HepG2 (cell line): ENCODE measurements at regions not wholly inside any gene's neighbourhood (a gene's known extent, or its start where the extent isn't known, plus 50 kb on each side); places are given as distances from the start of the nearest gene placed in this dataset.

Experiments used
- ATAC-seq: fragments of 200-7000 bp; cut with Tn5 transposase; 3 replicates; pipeline ENCODE4 v1.9.1; 2020; ENCODE audit warnings: mild to moderate bottlenecking, moderate library complexity
- BruUV-seq: library from RNA; stranded (reverse); fragments of 400-500 nt; replicated peaks from 2 replicates; lab custom pipeline; 2021; lab: Mats Ljungman, UMichigan
- CTCF ChIA-PET: fragments of 300-600 bp; formaldehyde crosslinking; extraction: SDS; loops from one replicate; lab custom pipeline; 2021; ENCODE audit warnings: low total read pairs, inconsistent platforms, low intra/inter-chr PET ratio; lab: Yijun Ruan, JAX
- POLR2A ChIA-PET: fragments of 350-600 bp; sonication (Branson Sonifier 250); formaldehyde crosslinking; loops from one replicate; lab custom pipeline; 2020; ENCODE audit warnings: antibody characterized with exemption, inconsistent platforms; lab: Yijun Ruan, JAX
- DNase-seq: peaks from one replicate; pipeline ENCODE4 v3.0.0-alpha.2; 2015; ENCODE audit warnings: low spot score
- FAIRE-seq: peaks from 3 replicates; lab custom pipeline; 2011; peaks lifted over from hg19 to GRCh38; lab: Jason Lieb, UNC
- H2AFZ ChIP-seq: one replicate; pipeline ENCODE4 v1.6.1; 2011; ENCODE audit warnings: low read length, inconsistent platforms
- H3K27ac ChIP-seq: fragments of 300-600 bp; 3 replicates; pipeline ENCODE4 v1.8.0; 2011; ENCODE audit warnings: mixed run types, mild to moderate bottlenecking, mixed read lengths, low read length, inconsistent platforms; ENCODE audit not compliant: insufficient read depth; ENCODE audit errors: extremely low read length
- H3K27me3 ChIP-seq, 2 experiments: fragments of 200-600 bp in 1 of 2; 2 replicates in 1 of 2; 3 replicates in 1 of 2; pipeline versions ENCODE4 v1.6.0 to v1.8.0; 2011; ENCODE audit warnings: low read length in 2 of 2, mild to moderate bottlenecking in 2 of 2, moderate library complexity in 2 of 2, inconsistent platforms in 1 of 2; ENCODE audit not compliant: insufficient read depth in 2 of 2, control insufficient read depth in 1 of 2
- H3K36me3 ChIP-seq, 2 experiments: fragments of 200-600 bp in 1 of 2; replicated peaks in 1 of 2; 2 replicates in 1 of 2; 3 replicates in 1 of 2; pipeline versions ENCODE4 v1.5.1 to v1.8.0; 2011; ENCODE audit warnings: low read length in 2 of 2, inconsistent platforms in 1 of 2; ENCODE audit not compliant: insufficient read depth in 2 of 2, control insufficient read depth in 1 of 2
- H3K4me1 ChIP-seq: 2 replicates; pipeline ENCODE4 v1.5.1; 2012; ENCODE audit warnings: low read length, inconsistent platforms; ENCODE audit not compliant: insufficient read depth
- H3K4me2 ChIP-seq: 2 replicates; pipeline ENCODE4 v1.6.0; 2011; ENCODE audit warnings: low read depth, low read length, inconsistent platforms
- H3K4me3 ChIP-seq, 3 experiments: fragments of 200-600 bp in 1 of 3; sonication (generic), shearing (Covaris generic) in 1 of 3; replicated peaks in 1 of 3; 2 replicates each; pipeline ENCODE4 v1.5.1; 2011 to 2016; ENCODE audit warnings: low read length in 3 of 3, inconsistent platforms in 2 of 3, low read depth in 2 of 3, mild to moderate bottlenecking in 2 of 3, control low read depth in 1 of 3, mixed read lengths in 1 of 3; ENCODE audit not compliant: insufficient read depth in 1 of 3
- H3K79me2 ChIP-seq: one replicate; pipeline ENCODE4 v1.6.1; 2011; ENCODE audit warnings: low read length, inconsistent platforms; ENCODE audit not compliant: insufficient read depth
- H3K9ac ChIP-seq: 2 replicates; pipeline ENCODE4 v1.6.0; 2011; ENCODE audit warnings: mild to moderate bottlenecking, low read depth, low read length, inconsistent platforms; ENCODE audit not compliant: insufficient read depth
- H3K9me3 ChIP-seq: 2 replicates; pipeline ENCODE4 v1.5.1; 2012; ENCODE audit warnings: mild to moderate bottlenecking, low read length
- H4K20me1 ChIP-seq: 2 replicates; pipeline ENCODE4 v1.6.0; 2011; ENCODE audit warnings: inconsistent platforms, mild to moderate bottlenecking, low read length, moderate library complexity; ENCODE audit not compliant: insufficient read depth
- AHR ChIP-seq: IDR thresholded peaks from 2 replicates; pipeline ENCODE4 v1.6.1; 2018; ENCODE audit warnings: missing genetic modification reagents, missing compliant biosample characterization
- DNMT3B ChIP-seq: conservative IDR thresholded peaks from 2 replicates; pipeline ENCODE4 v1.6.1; 2016; ENCODE audit warnings: missing biosample characterization, control low read depth
- FOXK1 ChIP-seq: sonication (generic); formaldehyde crosslinking; IDR thresholded peaks from 2 replicates; pipeline ENCODE4 v1.4.0; 2020; ENCODE audit warnings: low read depth, missing genetic modification reagents, borderline replicate concordance
- HNF4A ChIP-seq: sonication (generic); formaldehyde crosslinking; IDR thresholded peaks from 2 replicates; pipeline ENCODE4 v1.4.0; 2020; ENCODE audit warnings: missing genetic modification reagents
- HNRNPLL ChIP-seq: fragments of 200-400 bp; formaldehyde crosslinking; IDR thresholded peaks from 2 replicates; pipeline ENCODE4 v1.6.1; 2017; ENCODE audit warnings: mild to moderate bottlenecking, low read depth, low read length; ENCODE audit not compliant: poor library complexity, severe bottlenecking
- ISL2 ChIP-seq: sonication (generic); formaldehyde crosslinking; IDR thresholded peaks from 2 replicates; pipeline ENCODE4 v1.5.0; 2020; ENCODE audit warnings: missing genetic modification reagents
- MLLT10 ChIP-seq: sonication (generic); formaldehyde crosslinking; IDR thresholded peaks from 2 replicates; pipeline ENCODE4 v1.4.0; 2020; ENCODE audit warnings: missing genetic modification reagents
- MTA3 ChIP-seq: sonication (generic); formaldehyde crosslinking; IDR thresholded peaks from 2 replicates; pipeline ENCODE4 v1.4.0; 2020; ENCODE audit warnings: missing genetic modification reagents
- RAD21 ChIP-seq: fragments of 450-650 bp; formaldehyde crosslinking; IDR thresholded peaks from 2 replicates; pipeline ENCODE4 v1.5.0; 2020; ENCODE audit warnings: mild to moderate bottlenecking
- RBM39 ChIP-seq: fragments of 200-400 bp; formaldehyde crosslinking; IDR thresholded peaks from one replicate; pipeline ENCODE4 v1.6.1; 2018; ENCODE audit warnings: antibody characterized with exemption, mild to moderate bottlenecking, low read depth, low read length; ENCODE audit not compliant: poor library complexity, severe bottlenecking
- SIN3B ChIP-seq: fragments of 150-350 bp; IDR thresholded peaks from 2 replicates; pipeline ENCODE4 v1.6.1; 2014; ENCODE audit warnings: low read length
- YY1 ChIP-seq: IDR thresholded peaks from 2 replicates; pipeline ENCODE4 v1.6.1; 2011; ENCODE audit warnings: low read length, low read depth, moderate library complexity, mild to moderate bottlenecking; ENCODE audit not compliant: insufficient read depth, insufficient replicate concordance
- ZFP36L2 ChIP-seq: sonication (generic); formaldehyde crosslinking; IDR thresholded peaks from 2 replicates; pipeline ENCODE4 v1.4.0; 2020; ENCODE audit warnings: missing genetic modification reagents
- ZFP90 ChIP-seq: sonication (generic); formaldehyde crosslinking; IDR thresholded peaks from 2 replicates; pipeline ENCODE4 v1.8.0; 2022; ENCODE audit warnings: missing genetic modification reagents, mild to moderate bottlenecking, inconsistent platforms, borderline replicate concordance
- ZFYVE20 ChIP-seq: sonication (generic); formaldehyde crosslinking; IDR thresholded peaks from 2 replicates; pipeline ENCODE4 v1.8.0; 2023; ENCODE audit warnings: low read depth, mild to moderate bottlenecking, moderate library complexity, missing genetic modification reagents, borderline replicate concordance
- ZNF34 ChIP-seq: sonication (generic); formaldehyde crosslinking; IDR thresholded peaks from 2 replicates; pipeline ENCODE4 v1.4.0; 2020; ENCODE audit warnings: mild to moderate bottlenecking, missing genetic modification reagents, borderline replicate concordance
- ZNF354B ChIP-seq: sonication (generic); formaldehyde crosslinking; IDR thresholded peaks from 2 replicates; pipeline ENCODE4 v1.8.0; 2022; ENCODE audit warnings: mild to moderate bottlenecking, missing genetic modification reagents
- ZNF567 ChIP-seq: sonication (generic); formaldehyde crosslinking; IDR thresholded peaks from 2 replicates; pipeline ENCODE4 v1.8.1; 2023; ENCODE audit warnings: mild to moderate bottlenecking, missing genetic modification reagents, borderline replicate concordance
- WGBS: methylation state at CpG from one replicate; pipeline ENCODE4 v1.1.6; 2017; ENCODE audit warnings: low lambda C conversion rate; 5-methylcytosine and 5-hydroxymethylcytosine counted together
- in situ Hi-C: cut with HindIII; loops from 2 replicates; pipeline ENCODE4 v1.10.0; 2017; ENCODE audit warnings: low pct_unique_long_range_greater_than_20kb; ENCODE audit not compliant: extremely low pct_ligation_motif_present
- intact Hi-C: fragments of 100-400 bp; cut with micrococcal nuclease; formaldehyde crosslinking; loops from one replicate; pipeline ENCODE4 v1.10.0; 2022; ENCODE audit not compliant: unreplicated experiment
- TF ChIP-seq, protein P1 (sequence below): sonication (generic); formaldehyde crosslinking; conservative IDR thresholded peaks from 2 replicates; pipeline ENCODE4 v1.4.0; 2020; ENCODE audit warnings: missing genetic modification reagents
- TF ChIP-seq, protein P2 (sequence below): sonication (generic); formaldehyde crosslinking; IDR thresholded peaks from 2 replicates; pipeline ENCODE4 v1.4.0; 2020; ENCODE audit warnings: mild to moderate bottlenecking, missing genetic modification reagents

DNA sequence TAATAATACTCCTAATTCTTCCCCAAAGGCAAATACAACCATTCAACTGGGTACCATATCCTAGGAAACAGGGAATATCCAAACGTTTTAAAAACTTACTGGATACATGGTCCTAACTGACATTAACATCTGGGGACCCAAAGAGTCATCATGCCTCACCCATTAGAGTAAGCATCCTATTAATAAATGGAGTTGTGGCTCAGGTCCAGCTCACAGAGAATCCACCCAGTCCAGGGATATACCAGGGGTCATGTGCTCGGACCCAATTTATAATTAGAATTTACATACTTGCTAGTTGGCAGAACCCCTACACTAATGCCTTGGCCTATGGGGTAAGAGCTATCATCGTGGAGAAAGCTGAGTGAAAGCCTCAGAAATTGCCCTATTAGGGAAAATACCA lies 670.0 kb downstream of the XPNPEP1 start:
- H3K27ac ChIP-seq, result no peak overlapping the region
- no peaks in the 10 kb centered on the region for H3K27me3 ChIP-seq
- TF ChIP-seq ZFP90 (CRISPR knock-in tag) (no peak), ZNF567 (no peak), HNF4A (CRISPR knock-in tag) (no peak), ZFYVE20 (CRISPR knock-in tag) (no peak), ZFP36L2 (no peak)
- DNase-seq, result no peak
- 0% methylated on average over 3 of the region's 3 CpGs for WGBS
- intact Hi-C loops (no loop called here), in situ Hi-C loops (no loop called here)
- no peak for ATAC-seq
- no peaks in the 10 kb centered on the region for H4K20me1 ChIP-seq
- POLR2A ChIA-PET, result no interaction called here
- H3K4me2 ChIP-seq, result no peak overlapping the region
- H3K9me3 ChIP-seq, result peaks cover 21% of the 10 kb centered on the region
- CTCF ChIA-PET, result no interaction called here
- H3K4me3 ChIP-seq, result no peak overlapping the region
- no peaks in the 10 kb centered on the region for H3K36me3 ChIP-seq
- no TSS peak for BruUV-seq
- no peak overlapping the region for H3K9ac ChIP-seq
- no peaks in the 10 kb centered on the region for H3K4me1 ChIP-seq
- FAIRE-seq, result no peak
- no peak overlapping the region for H2AFZ ChIP-seq
- H3K79me2 ChIP-seq, result no peaks in the 10 kb centered on the region

DNA sequence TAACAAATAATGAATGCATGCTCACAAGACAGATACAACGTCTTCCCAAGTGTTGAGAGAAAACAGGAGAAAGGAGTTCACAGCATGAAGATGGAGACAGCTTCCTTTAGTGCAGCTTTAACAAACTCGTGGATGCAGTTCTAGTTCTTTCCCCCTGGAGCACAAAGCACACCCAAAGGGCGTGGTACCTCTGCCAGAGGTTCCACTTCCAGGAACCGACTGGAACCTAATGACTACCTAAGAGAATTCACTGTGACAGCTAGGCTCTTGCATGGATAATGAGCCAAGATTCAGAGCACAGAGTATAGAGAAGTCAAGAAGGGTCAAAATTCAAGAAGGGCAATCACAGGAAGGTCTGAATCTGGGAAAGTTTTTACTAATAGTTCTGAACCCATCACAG lies 673.2 kb downstream of the XPNPEP1 start:
- DNase-seq (no peak), ATAC-seq (no peak), FAIRE-seq (no peak)
- H3K27me3 ChIP-seq, result no peaks in the 10 kb centered on the region
- H4K20me1 ChIP-seq, result no peaks in the 10 kb centered on the region
- H3K9ac ChIP-seq, result no peak overlapping the region
- H3K9me3 ChIP-seq, result peaks cover 23% of the 10 kb centered on the region
- POLR2A ChIA-PET, result no interaction called here
- intact Hi-C loops, result no loop called here
- no peaks in the 10 kb centered on the region for H3K4me1 ChIP-seq
- CTCF ChIA-PET, result no interaction called here
- H3K4me2 ChIP-seq, result no peak overlapping the region
- H3K36me3 ChIP-seq, result no peaks in the 10 kb centered on the region
- in situ Hi-C loops, result no loop called here
- H3K4me3 ChIP-seq, result no peak overlapping the region
- WGBS, result 0% methylated on average over 4 of the region's 4 CpGs
- no peak overlapping the region for H2AFZ ChIP-seq
- no TSS peak for BruUV-seq
- no peaks in the 10 kb centered on the region for H3K79me2 ChIP-seq
- H3K27ac ChIP-seq, result no peak overlapping the region
- TF ChIP-seq AHR (CRISPR knock-in tag) (no peak), SIN3B (no peak), FOXK1 (CRISPR knock-in tag) (no peak), ISL2 (CRISPR knock-in tag) (no peak), HNRNPLL (no peak), RBM39 (no peak), ZNF34 (CRISPR knock-in tag) (no peak), ZNF354B (CRISPR knock-in tag) (no peak), YY1 (no peak), DNMT3B (CRISPR knock-in tag) (no peak), MLLT10 (CRISPR knock-in tag) (no peak), MTA3 (CRISPR knock-in tag) (no peak), RAD21 (CRISPR knock-in tag) (no peak)
- TF ChIP-seq, protein P1, sequence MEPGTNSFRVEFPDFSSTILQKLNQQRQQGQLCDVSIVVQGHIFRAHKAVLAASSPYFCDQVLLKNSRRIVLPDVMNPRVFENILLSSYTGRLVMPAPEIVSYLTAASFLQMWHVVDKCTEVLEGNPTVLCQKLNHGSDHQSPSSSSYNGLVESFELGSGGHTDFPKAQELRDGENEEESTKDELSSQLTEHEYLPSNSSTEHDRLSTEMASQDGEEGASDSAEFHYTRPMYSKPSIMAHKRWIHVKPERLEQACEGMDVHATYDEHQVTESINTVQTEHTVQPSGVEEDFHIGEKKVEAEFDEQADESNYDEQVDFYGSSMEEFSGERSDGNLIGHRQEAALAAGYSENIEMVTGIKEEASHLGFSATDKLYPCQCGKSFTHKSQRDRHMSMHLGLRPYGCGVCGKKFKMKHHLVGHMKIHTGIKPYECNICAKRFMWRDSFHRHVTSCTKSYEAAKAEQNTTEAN, result no peak
- TF ChIP-seq, protein P2, sequence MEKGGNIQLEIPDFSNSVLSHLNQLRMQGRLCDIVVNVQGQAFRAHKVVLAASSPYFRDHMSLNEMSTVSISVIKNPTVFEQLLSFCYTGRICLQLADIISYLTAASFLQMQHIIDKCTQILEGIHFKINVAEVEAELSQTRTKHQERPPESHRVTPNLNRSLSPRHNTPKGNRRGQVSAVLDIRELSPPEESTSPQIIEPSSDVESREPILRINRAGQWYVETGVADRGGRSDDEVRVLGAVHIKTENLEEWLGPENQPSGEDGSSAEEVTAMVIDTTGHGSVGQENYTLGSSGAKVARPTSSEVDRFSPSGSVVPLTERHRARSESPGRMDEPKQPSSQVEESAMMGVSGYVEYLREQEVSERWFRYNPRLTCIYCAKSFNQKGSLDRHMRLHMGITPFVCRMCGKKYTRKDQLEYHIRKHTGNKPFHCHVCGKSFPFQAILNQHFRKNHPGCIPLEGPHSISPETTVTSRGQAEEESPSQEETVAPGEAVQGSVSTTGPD (CRISPR knock-in tag), result no peak
